ENCODE measurements at regions not wholly inside any gene's neighbourhood (a gene's known extent, or its start where the extent isn't known, plus 50 kb on each side); places are given as distances from the start of the nearest gene placed in this dataset.

DNA sequence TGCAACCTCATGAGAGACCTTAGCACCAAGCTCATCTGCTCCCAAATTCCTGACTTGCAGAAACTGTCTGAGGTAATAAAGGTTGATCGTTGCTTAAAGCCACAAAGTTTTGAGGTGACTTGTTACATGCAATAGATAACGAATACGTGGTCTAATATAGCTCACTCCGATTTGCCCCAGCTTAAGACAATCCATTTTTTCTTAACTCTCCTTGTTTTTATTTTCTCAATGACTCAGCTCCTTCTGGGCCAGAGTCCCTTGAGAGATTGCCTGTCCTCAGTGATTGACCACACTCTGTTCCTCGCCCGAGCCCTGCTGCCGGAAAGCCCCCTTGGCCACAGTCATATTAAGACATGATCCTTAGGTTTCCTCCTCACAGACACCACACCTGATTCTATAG is 63.7 kb upstream of the FANCC start:
- CTCF ChIA-PET, result no interaction called here
- POLR2A ChIA-PET, result no interaction called here
- TF ChIP-seq L3MBTL2 (conservative IDR thresholded peaks at IDR 0.05) (no peak), HDGF (IDR thresholded peaks at IDR 0.05; ENCODE audit: borderline replicate concordance) (no peak), FOXM1 (IDR thresholded peaks at IDR 0.05; ENCODE audit: borderline replicate concordance) (no peak), ZNF384 (IDR thresholded peaks at IDR 0.05) (no peak), CTBP1 (IDR thresholded peaks at IDR 0.05; ENCODE audit: borderline replicate concordance) (no peak), NFRKB (IDR thresholded peaks at IDR 0.05) (no peak), LEF1 (IDR thresholded peaks at IDR 0.05; ENCODE audit: borderline replicate concordance) (no peak), ARNT (IDR thresholded peaks at IDR 0.05) (no peak), FOXK2 (IDR thresholded peaks at IDR 0.05) (no peak), SUZ12 (IDR thresholded peaks at IDR 0.05) (no peak), TARDBP (IDR thresholded peaks at IDR 0.05) (no peak), FOXA1 (IDR thresholded peaks at IDR 0.05) (no peak), ELF4 (IDR thresholded peaks at IDR 0.05) (no peak), BHLHE40 (IDR thresholded peaks at IDR 0.05; ENCODE audit: borderline replicate concordance) (no peak), SP1 (IDR thresholded peaks at IDR 0.05) (no peak)
- TF ChIP-seq, protein P1, sequence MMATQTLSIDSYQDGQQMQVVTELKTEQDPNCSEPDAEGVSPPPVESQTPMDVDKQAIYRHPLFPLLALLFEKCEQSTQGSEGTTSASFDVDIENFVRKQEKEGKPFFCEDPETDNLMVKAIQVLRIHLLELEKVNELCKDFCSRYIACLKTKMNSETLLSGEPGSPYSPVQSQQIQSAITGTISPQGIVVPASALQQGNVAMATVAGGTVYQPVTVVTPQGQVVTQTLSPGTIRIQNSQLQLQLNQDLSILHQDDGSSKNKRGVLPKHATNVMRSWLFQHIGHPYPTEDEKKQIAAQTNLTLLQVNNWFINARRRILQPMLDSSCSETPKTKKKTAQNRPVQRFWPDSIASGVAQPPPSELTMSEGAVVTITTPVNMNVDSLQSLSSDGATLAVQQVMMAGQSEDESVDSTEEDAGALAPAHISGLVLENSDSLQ (IDR thresholded peaks at IDR 0.05), result no peak
- no peak for DNase-seq (ENCODE audit: extremely low spot score)

DNA sequence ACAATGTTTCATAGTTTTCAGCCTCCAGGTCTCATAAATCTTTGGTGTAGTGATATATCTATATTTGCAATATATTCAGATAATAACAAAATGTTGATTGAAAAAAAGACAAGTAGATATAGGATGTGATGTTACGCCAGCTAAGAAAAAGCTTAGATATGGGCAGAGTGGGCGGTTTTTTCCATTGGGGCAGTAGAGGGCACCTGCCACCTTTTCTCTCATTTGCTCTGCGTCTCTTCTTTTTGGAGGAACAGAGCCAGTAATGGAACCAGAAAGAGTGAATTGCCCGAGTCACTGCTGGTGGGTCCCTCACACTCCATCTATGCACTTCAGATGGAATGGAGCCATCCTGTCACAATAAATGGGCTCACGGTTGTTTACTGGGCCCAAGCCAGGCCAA is 62.1 kb upstream of the FANCC start:
- POLR2A ChIA-PET, result no interaction called here
- CTCF ChIA-PET, result interaction anchor here (0.6 kb wide), 1 partner anchor 123 kb away, joined by 3 read pairs; no protein-coding TSS in a partner anchor
- TF ChIP-seq, protein P1 (IDR thresholded peaks at IDR 0.05), result no peak
- TF ChIP-seq SP1 (IDR thresholded peaks at IDR 0.05) (no peak), NFRKB (IDR thresholded peaks at IDR 0.05) (no peak), L3MBTL2 (conservative IDR thresholded peaks at IDR 0.05) (no peak)
- DNase-seq (ENCODE audit: extremely low spot score), result no peak

DNA sequence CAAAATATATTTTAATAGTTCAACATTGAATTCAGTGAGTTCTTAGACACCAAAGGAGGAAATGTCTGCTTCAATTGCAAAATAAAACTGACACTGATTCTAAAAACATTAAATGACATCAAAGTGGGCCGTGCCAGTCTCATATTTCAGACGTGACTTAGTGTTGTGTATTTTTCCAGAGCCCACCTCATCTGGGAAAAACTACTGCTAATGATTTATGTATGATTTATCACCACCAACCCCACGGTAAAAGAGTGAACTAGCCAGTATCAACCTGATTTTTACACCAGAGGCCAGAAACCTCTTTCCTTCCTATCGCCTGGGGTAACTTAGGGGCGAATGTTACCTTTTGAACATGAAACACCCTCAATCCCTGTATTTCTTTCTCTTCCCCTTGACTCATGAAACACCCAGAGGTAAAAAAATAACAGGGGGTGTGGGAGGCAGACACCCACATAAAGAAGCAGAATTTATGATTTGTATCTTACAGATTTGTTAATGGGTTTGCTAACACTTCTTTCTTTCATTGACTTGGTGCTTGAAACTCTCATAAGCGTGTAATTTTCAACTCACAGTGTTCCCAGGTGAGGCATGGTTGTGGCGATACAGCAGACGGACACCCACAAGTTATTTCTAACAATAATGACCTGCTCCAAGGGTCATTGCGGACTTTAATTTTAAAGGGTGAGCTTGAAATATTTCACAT is 56.4 kb upstream of the FANCC start:
- POLR2A ChIA-PET, result no interaction called here
- no peak for DNase-seq (ENCODE audit: extremely low spot score)
- CTCF ChIA-PET, result no interaction called here
- TF ChIP-seq BHLHE40 (IDR thresholded peaks at IDR 0.05; ENCODE audit: borderline replicate concordance) (no peak), FOXK2 (IDR thresholded peaks at IDR 0.05) (no peak), FOXA1 (IDR thresholded peaks at IDR 0.05) (no peak), CTBP1 (IDR thresholded peaks at IDR 0.05; ENCODE audit: borderline replicate concordance) (no peak), SUZ12 (IDR thresholded peaks at IDR 0.05) (no peak), FOXM1 (IDR thresholded peaks at IDR 0.05; ENCODE audit: borderline replicate concordance) (no peak), SP1 (IDR thresholded peaks at IDR 0.05) (no peak)
- TF ChIP-seq, protein P1 (IDR thresholded peaks at IDR 0.05), result peak; percentile 68

DNA sequence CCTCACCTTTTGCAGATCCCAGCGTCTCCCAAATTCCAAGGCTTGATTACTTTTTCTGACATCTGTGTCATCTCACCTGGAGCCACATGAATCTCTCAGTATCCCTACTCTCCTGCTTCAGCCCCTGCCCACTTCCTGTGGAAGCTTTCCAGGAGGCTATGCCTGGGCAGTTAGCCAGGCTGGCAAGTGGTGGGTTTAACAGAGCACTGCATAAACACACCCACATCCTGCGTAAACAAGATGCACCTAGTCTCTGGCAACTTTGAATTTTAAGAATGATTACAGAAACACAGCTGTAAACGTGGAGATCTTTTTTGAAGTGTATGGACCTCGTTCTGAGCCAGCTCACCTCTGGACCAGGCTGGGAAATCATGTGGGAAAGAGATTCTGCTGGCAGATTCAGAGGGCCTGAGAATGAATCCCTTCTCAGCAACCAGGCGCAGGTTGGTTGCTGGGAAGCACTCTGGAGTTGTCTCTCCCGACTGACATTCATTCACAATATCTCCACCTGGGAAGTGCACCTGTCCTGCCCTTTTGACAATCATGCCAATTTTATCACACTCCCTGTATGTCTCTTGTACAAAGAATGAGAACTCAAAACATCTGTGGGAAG is 55.7 kb upstream of the FANCC start:
- POLR2A ChIA-PET, result no interaction called here

DNA sequence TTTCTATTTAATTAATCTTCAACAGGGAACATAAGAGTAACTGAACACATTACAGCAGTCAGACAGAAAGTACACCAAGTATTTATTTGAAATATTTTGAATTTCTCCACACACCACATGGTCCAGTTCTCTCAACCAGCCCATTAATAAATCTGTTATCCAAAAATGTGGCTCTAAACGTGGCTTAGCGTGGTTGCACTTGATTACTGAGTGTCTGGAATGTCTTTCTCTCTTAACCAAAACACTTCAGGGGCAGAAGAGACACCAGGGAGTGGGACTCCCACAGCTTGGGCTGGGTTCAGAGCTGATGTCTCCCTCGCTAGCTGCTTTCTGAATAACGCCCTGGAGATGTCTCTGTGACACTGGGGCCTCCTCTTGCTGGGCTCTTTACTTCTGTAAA is 52.6 kb upstream of the FANCC start:
- ChIA-PET CTCF (no interaction called here), POLR2A (no interaction called here)
- no peak for DNase-seq (ENCODE audit: extremely low spot score)
- TF ChIP-seq BHLHE40 (IDR thresholded peaks at IDR 0.05; ENCODE audit: borderline replicate concordance), result no peak
- no peak for TF ChIP-seq NFRKB (IDR thresholded peaks at IDR 0.05)
- no peak for TF ChIP-seq HDGF (IDR thresholded peaks at IDR 0.05; ENCODE audit: borderline replicate concordance)
- TF ChIP-seq FOXM1 (IDR thresholded peaks at IDR 0.05; ENCODE audit: borderline replicate concordance), result no peak
- TF ChIP-seq SUZ12 (IDR thresholded peaks at IDR 0.05), result no peak
- TF ChIP-seq CTBP1 (IDR thresholded peaks at IDR 0.05; ENCODE audit: borderline replicate concordance), result no peak
- TF ChIP-seq ARNT (IDR thresholded peaks at IDR 0.05), result no peak
- TF ChIP-seq FOXA1 (IDR thresholded peaks at IDR 0.05), result no peak
- TF ChIP-seq LEF1 (IDR thresholded peaks at IDR 0.05; ENCODE audit: borderline replicate concordance), result no peak
- no peak for TF ChIP-seq TARDBP (IDR thresholded peaks at IDR 0.05)
- no peak for TF ChIP-seq SP1 (IDR thresholded peaks at IDR 0.05)
- TF ChIP-seq, protein P1 (IDR thresholded peaks at IDR 0.05), result no peak
- no peak for TF ChIP-seq ZNF384 (IDR thresholded peaks at IDR 0.05)

More for the DNA sequence above, 55.7 kb upstream of the FANCC start:
- CTCF ChIA-PET, result no interaction called here
- TF ChIP-seq FOXA1 (IDR thresholded peaks at IDR 0.05) (no peak), NFRKB (IDR thresholded peaks at IDR 0.05) (no peak), SP1 (IDR thresholded peaks at IDR 0.05) (no peak)
- no peak for DNase-seq (ENCODE audit: extremely low spot score)
